Naive B cell (primary cell): ENCODE measurements at regions not wholly inside any gene's neighbourhood (a gene's known extent, or its start where the extent isn't known, plus 50 kb on each side); places are given as distances from the start of the nearest gene placed in this dataset.

ENCODE experiments used
- ATAC-seq, 2 donors: fragments of 150-1000 bp; cut with Tn5 transposase; 2 replicates each; pipeline ENCODE4 v1.10.0; 2021; ENCODE audit warnings: low read depth in 2 of 2, mild to moderate bottlenecking in 2 of 2, moderate library complexity in 2 of 2
- DNase-seq: peaks from one replicate; pipeline ENCODE4 v3.0.0; 2022
- H3K27ac Mint-ChIP-seq, 6 donors: one replicate each; pipeline ENCODE4 v1.8.0; 2020 to 2022; ENCODE audit warnings: mild to moderate bottlenecking in 6 of 6, mixed read lengths in 6 of 6, moderate library complexity in 5 of 6, inconsistent platforms in 2 of 6
- H3K27me3 Mint-ChIP-seq, 3 donors: one replicate each; pipeline ENCODE4 v1.8.0; 2021 to 2022; ENCODE audit warnings: mixed read lengths in 3 of 3, mild to moderate bottlenecking in 1 of 3
- H3K36me3 Mint-ChIP-seq, 2 donors: one replicate each; pipeline ENCODE4 v1.8.0; 2020 to 2022; ENCODE audit warnings: mixed read lengths in 2 of 2, inconsistent platforms in 1 of 2, mild to moderate bottlenecking in 1 of 2
- H3K4me1 Mint-ChIP-seq, 3 donors: one replicate each; pipeline ENCODE4 v1.8.0; 2020 to 2022; ENCODE audit warnings: mixed read lengths in 3 of 3, inconsistent platforms in 1 of 3, mild to moderate bottlenecking in 1 of 3, moderate library complexity in 1 of 3
- H3K4me3 Mint-ChIP-seq, 8 donors: one replicate each; pipeline ENCODE4 v1.8.0; 2020 to 2022; ENCODE audit warnings: mild to moderate bottlenecking in 8 of 8, mixed read lengths in 8 of 8, moderate library complexity in 8 of 8, inconsistent platforms in 2 of 8
- H3K9me3 Mint-ChIP-seq, 7 donors: one replicate each; pipeline ENCODE4 v1.8.0; 2020 to 2022; ENCODE audit warnings: mixed read lengths in 7 of 7, mild to moderate bottlenecking in 5 of 7, inconsistent platforms in 2 of 7, moderate library complexity in 1 of 7

- Mint-ChIP-seq H3K9me3 (peaks cover 0 to 1% (median 0%) of the 10 kb centered on the region in 7 donors), H3K27me3 (peaks cover 21 to 42% (median 32%) of the 10 kb centered on the region in 3 donors), H3K4me1 (peaks cover 3 to 11% (median 7%) of the 10 kb centered on the region in 3 donors), H3K36me3 (no peaks in the 10 kb centered on the region), H3K4me3 (peak overlapping the region in 1 of 8 donors; percentile 3), H3K27ac (no peak overlapping the region)
- DNase-seq (no peak), ATAC-seq (no peak)
Observed at GRCh38 chr2:121075641-121076497, 209.1 kb downstream of the TFCP2L1 start.

- Mint-ChIP-seq H3K4me3 (peak overlapping the region in 1 of 8 donors; percentile 3), H3K4me1 (peaks cover 3 to 11% (median 7%) of the 10 kb centered on the region in 3 donors), H3K27me3 (peaks cover 21 to 48% (median 38%) of the 10 kb centered on the region in 3 donors), H3K36me3 (no peaks in the 10 kb centered on the region), H3K9me3 (peaks cover 0 to 1% (median 0%) of the 10 kb centered on the region in 7 donors), H3K27ac (no peak overlapping the region)
- ATAC-seq (no peak), DNase-seq (no peak)
Observed at GRCh38 chr2:121076498-121076820, 208.5 kb downstream of the TFCP2L1 start.

- ATAC-seq (peak in 1 of 2 donors; percentile 52), DNase-seq (peak; percentile 17)
- no peaks in the 10 kb centered on the region for H3K9me3 Mint-ChIP-seq
- no peaks in the 10 kb centered on the region for H3K36me3 Mint-ChIP-seq
- peaks cover 17 to 44% (median 40%) of the 10 kb centered on the region in 3 donors for H3K27me3 Mint-ChIP-seq
- H3K4me1 Mint-ChIP-seq = peaks cover 3 to 11% (median 7%) of the 10 kb centered on the region in 3 donors
- no peak overlapping the region for H3K27ac Mint-ChIP-seq
- H3K4me3 Mint-ChIP-seq = peak overlapping the region in 1 of 8 donors; percentile 33
Observed at GRCh38 chr2:121076885-121077549, 208.0 kb downstream of the TFCP2L1 start.

- H3K4me1 Mint-ChIP-seq = peaks cover 3 to 11% (median 7%) of the 10 kb centered on the region in 3 donors
- no peaks in the 10 kb centered on the region for H3K9me3 Mint-ChIP-seq
- no peak overlapping the region for H3K27ac Mint-ChIP-seq
- DNase-seq (no peak), ATAC-seq (no peak)
- no peaks in the 10 kb centered on the region for H3K36me3 Mint-ChIP-seq
- peaks cover 22 to 52% (median 48%) of the 10 kb centered on the region in 3 donors for H3K27me3 Mint-ChIP-seq
- H3K4me3 Mint-ChIP-seq = no peak overlapping the region
Observed at GRCh38 chr2:121078899-121079298, 206.1 kb downstream of the TFCP2L1 start.

- Mint-ChIP-seq H3K27me3 (peaks cover 22 to 52% (median 48%) of the 10 kb centered on the region in 3 donors), H3K27ac (no peak overlapping the region), H3K9me3 (no peaks in the 10 kb centered on the region), H3K4me1 (peaks cover 3 to 7% (median 7%) of the 10 kb centered on the region in 3 donors), H3K4me3 (no peak overlapping the region), H3K36me3 (no peaks in the 10 kb centered on the region)
- ATAC-seq (no peak), DNase-seq (peak; percentile 11)
Observed at GRCh38 chr2:121080013-121080772, 204.8 kb downstream of the TFCP2L1 start.

GRCh38 chr2:121081701-121082100 is 203.3 kb downstream of the TFCP2L1 start:
- Mint-ChIP-seq H3K4me1 (peaks cover 2 to 7% (median 3%) of the 10 kb centered on the region in 3 donors), H3K4me3 (peak overlapping the region in 1 of 8 donors; percentile 20), H3K27ac (no peak overlapping the region), H3K36me3 (no peaks in the 10 kb centered on the region), H3K27me3 (peaks cover 19 to 40% (median 37%) of the 10 kb centered on the region in 3 donors), H3K9me3 (no peaks in the 10 kb centered on the region)
- ATAC-seq (no peak), DNase-seq (no peak)

- DNase-seq (no peak), ATAC-seq (no peak)
- H3K4me3 Mint-ChIP-seq = no peak overlapping the region
- H3K27ac Mint-ChIP-seq = no peak overlapping the region
- H3K36me3 Mint-ChIP-seq = no peaks in the 10 kb centered on the region
- H3K9me3 Mint-ChIP-seq = no peaks in the 10 kb centered on the region
- H3K4me1 Mint-ChIP-seq = peaks cover 0 to 7% (median 3%) of the 10 kb centered on the region in 3 donors
- peaks cover 19 to 37% (median 35%) of the 10 kb centered on the region in 3 donors for H3K27me3 Mint-ChIP-seq
Observed at GRCh38 chr2:121082191-121082590, 202.8 kb downstream of the TFCP2L1 start.

- no peak overlapping the region for H3K4me3 Mint-ChIP-seq
- no peaks in the 10 kb centered on the region for H3K9me3 Mint-ChIP-seq
- H3K4me1 Mint-ChIP-seq = peaks cover 0 to 7% (median 3%) of the 10 kb centered on the region in 3 donors
- peaks cover 13 to 28% (median 26%) of the 10 kb centered on the region in 3 donors for H3K27me3 Mint-ChIP-seq
- H3K27ac Mint-ChIP-seq = no peak overlapping the region
- DNase-seq = no peak
- no peaks in the 10 kb centered on the region for H3K36me3 Mint-ChIP-seq
- no peak for ATAC-seq
Observed at GRCh38 chr2:121084130-121084680, 200.8 kb downstream of the TFCP2L1 start.

- H3K27me3 Mint-ChIP-seq = peaks cover 6 to 17% (median 15%) of the 10 kb centered on the region in 3 donors
- H3K27ac Mint-ChIP-seq = no peak overlapping the region
- H3K36me3 Mint-ChIP-seq = no peaks in the 10 kb centered on the region
- ATAC-seq (no peak), DNase-seq (no peak)
- H3K4me3 Mint-ChIP-seq = no peak overlapping the region
- H3K4me1 Mint-ChIP-seq = no peaks in the 10 kb centered on the region
- H3K9me3 Mint-ChIP-seq = no peaks in the 10 kb centered on the region
Observed at GRCh38 chr2:121085801-121086200, 199.2 kb downstream of the TFCP2L1 start.

- Mint-ChIP-seq H3K4me1 (no peaks in the 10 kb centered on the region), H3K9me3 (peaks cover 0 to 6% (median 0%) of the 10 kb centered on the region in 7 donors), H3K27me3 (peaks cover 6 to 11% (median 10%) of the 10 kb centered on the region in 3 donors), H3K4me3 (no peak overlapping the region), H3K27ac (no peak overlapping the region), H3K36me3 (no peaks in the 10 kb centered on the region)
- DNase-seq = no peak
- ATAC-seq = no peak
Observed at GRCh38 chr2:121086450-121086849, 198.6 kb downstream of the TFCP2L1 start.

GRCh38 chr2:121087117-121087516 is 197.9 kb downstream of the TFCP2L1 start:
- Mint-ChIP-seq H3K27ac (no peak overlapping the region), H3K36me3 (no peaks in the 10 kb centered on the region), H3K27me3 (peaks cover 5 to 7% (median 7%) of the 10 kb centered on the region in 3 donors), H3K9me3 (peaks cover 0 to 6% (median 0%) of the 10 kb centered on the region in 7 donors), H3K4me1 (no peaks in the 10 kb centered on the region), H3K4me3 (no peak overlapping the region)
- DNase-seq = no peak
- ATAC-seq = no peak

GRCh38 chr2:121088251-121089165 is 196.5 kb downstream of the TFCP2L1 start:
- Mint-ChIP-seq H3K27me3 (peaks cover 0 to 5% (median 0%) of the 10 kb centered on the region in 3 donors), H3K4me1 (no peaks in the 10 kb centered on the region), H3K36me3 (no peaks in the 10 kb centered on the region), H3K27ac (no peak overlapping the region), H3K9me3 (peaks cover 0 to 6% (median 0%) of the 10 kb centered on the region in 7 donors), H3K4me3 (no peak overlapping the region)
- DNase-seq (no peak), ATAC-seq (no peak)
